ENCODE measurements at regions not wholly inside any gene's neighbourhood (a gene's known extent, or its start where the extent isn't known, plus 50 kb on each side); places are given as distances from the start of the nearest gene placed in this dataset.
"Not testable (repeated sequence)": the region's sequence is repeated elsewhere in the genome, so short reads cannot be mapped to it uniquely, and the experiment has no call there.

DNA sequence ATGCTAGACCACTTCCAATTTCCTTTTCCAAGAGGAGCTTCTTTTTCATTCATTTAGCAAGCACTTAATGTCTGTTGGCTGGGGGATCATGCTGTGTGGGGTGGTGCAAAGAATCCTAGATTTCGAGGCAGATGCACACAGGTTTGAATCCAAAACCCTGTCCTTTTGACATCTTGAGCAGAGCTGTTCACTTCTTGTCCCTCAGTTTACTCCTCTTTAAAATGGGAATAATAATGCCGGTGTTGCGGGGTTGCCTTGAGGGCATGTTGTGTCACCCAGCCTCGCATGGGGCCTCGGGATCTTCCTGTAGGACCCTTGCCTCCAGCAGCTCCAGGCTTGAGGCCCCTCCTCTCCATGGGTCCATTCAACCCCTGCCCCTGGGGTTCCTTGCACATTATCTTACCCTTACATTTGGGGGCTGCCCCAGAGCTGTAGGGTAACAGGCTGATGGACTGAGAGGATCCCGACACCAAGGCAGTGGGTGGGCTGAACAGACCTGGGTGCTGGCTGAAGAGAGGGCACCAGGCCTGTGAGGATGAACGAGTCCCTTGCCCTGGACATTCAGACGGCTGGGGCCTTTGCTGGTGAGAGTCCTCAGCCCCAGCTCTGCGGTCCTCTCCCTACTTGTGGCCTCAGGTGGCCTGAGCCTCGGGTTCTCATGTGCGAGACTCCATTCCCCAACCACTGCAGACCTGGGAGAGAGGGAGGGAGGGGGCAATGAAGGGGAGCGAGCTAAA lies 145.8 kb downstream of the BARX1 start:
- no peak for DNase-seq

DNA sequence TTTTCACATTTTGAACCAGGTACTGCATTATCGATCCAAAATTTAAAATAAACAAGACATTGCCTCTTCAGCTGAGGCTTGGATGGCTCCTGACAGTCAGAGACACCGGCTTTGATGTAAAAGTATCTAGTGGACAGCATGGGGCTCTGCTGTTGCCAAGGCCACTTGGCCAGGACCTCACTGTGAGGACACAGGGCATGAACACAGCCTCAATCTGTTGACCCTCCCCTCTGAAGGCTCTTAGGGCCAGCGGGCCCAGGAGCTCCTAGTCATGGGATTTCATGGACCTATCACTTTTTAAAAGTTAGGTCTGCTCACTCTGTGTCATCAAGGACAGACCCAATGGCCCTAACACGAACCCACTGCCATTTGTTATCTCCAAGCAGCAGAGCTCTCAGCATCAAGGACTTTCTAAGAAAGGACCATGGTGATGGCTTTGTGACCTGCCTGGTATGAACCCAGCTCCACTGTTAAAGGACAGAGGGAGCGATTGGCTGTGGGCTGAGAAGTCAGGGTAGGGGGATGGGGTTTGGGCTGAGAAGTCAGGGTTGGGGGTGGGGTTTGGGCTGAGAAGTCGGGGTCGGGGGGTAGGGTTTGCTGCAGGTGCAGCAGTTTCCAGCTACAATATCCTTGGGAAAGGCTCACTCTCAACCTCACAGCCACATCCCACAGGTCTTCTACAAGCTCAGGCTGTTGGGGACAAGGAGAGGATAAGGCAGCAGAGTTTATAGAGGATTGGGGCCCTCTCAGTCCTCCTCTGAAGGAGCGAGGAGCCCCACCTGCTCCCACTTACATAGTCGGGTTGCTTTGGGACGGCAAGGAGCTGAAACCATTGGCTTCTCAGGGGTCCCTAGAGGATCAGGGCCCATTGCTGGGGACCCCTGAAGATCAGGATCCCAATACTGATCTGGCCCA lies 146.8 kb downstream of the BARX1 start:
- DNase-seq = no peak

DNA sequence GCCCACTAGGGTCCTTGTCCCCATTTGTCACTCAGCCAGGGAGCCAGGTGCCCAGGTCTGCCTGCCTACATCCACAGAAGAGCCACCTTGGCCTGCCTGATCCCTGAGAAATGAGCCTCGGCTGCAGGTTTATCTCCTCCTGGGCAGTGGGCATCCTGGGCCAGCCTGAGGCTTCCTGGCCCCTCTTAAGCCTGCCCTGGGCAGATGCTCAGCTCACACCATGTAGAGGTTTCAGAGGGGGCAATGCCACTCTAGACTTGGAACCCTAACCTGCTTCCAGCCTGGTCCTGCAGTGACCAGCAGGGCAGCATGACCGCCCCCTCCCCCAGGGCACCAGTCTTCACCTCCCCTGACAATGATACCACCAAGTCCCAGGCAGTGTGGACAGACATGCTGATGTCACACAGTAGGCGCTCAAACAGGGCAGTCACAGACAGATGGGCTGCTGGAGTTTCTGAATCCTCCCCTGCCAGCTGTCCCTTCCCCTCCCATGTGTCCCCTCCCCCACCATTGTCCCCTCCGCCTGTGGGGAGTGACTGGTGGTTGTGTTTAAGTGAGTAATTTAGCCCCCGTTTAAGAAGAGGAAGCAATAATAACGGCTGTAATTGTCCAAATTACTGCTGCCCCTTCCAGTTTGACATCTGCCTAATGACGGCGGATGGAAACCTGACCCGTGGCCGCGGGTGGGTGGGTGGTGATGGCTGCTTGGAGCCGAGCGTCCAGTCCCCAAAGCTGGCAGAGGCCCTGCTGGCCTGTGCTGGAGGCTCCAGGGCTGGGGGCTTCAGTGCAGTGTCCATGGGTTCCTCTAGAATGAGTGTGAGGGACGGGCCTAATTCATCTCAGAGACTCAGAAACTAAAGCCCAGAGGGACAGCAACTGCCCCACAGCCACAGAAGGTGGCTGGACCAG lies 147.7 kb downstream of the BARX1 start:
- no peak for DNase-seq

DNA sequence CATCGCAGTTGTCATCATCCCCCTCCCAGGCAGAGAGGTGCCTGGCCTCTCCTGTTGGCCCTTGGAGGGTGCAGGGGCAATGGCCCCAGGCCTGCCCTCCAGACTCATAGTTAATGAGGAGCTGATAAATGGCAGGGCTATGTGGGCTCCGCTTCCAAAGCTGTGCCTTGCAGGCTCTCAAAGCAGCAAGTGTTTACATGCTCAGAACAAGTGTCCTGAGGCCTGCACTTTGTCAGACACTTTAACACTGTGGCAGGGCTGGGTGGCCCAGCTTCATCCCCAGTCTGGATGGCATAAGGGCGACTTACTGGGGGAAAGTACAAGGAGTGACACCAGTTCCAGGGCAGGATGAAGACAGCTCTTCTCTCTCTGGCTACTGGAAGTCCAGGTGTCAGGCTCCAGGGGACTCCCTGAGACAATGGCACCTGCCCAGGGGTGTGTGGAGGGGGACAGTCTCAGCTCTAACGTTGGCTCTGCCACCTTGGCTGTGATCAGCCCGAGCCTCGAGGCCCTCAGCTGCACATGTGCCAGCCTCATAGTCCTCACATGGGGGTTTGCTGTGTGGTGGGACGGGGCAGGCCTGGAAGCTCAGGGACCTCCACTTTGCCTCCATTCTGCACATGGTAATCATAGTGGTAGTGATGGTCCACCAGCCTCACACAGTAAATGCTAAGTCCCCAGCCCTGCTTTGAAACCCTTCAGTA lies 153.4 kb downstream of the BARX1 start:
- DNase-seq = no peak

DNA sequence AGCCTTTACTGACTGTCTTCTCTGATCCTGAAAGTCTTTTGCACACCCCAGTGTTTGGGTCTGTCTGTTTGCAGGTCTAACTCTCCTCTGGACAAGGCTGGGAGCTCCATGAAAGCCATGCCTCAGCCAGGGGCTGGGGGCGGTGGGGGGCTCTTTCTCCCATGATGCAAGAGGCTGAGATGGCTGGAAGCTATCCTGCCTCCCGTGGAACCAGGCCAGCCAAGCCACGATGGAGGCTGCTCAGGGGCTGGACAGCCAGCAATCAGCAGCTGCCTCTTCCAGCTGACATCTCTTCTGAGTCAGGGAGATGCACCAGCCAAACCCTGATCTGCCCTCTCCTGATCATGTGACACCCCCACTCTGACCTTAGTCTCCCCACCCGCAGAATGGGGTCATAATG lies 154.0 kb downstream of the BARX1 start:
- DNase-seq = no peak

DNA sequence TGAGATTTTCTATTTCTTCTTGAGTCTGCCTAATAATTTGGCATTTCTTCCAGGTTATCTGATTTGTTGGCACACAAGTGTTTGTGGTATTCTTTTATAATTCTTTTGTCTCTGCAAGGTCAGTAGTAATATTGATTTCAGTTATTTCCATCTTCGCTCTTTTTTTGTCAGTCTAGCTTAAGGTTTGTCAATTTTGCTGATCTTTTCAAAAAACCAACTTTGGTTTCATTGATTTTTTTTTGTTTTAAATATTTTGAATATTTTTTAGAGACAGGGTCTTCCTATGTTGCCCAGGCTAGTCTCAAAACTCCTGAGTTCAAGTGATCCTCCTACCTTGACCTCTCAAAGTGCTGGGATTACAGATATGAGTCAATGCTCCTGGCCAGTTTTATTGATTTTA lies 162.8 kb downstream of the BARX1 start:
- no peak for DNase-seq

DNA sequence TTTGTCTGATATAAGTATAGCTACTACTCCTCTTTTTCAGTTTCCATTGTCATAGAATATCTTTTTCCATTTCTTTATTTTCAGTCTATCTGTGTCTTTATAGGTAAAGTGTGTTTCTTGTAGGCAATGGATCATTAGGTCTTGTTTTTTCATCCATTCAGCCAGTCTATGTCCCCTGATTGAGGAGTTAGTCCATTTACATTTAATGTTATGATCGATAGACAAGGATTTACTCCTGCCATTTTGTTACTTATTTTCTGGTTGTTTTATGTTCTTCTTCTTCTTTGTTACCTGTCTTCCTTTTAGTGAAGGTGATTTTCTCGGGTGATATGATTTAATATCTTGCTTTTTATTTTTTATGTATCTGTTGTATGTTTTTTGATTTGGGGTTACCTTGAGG lies 169.0 kb downstream of the BARX1 start:
- no peak for DNase-seq

DNA sequence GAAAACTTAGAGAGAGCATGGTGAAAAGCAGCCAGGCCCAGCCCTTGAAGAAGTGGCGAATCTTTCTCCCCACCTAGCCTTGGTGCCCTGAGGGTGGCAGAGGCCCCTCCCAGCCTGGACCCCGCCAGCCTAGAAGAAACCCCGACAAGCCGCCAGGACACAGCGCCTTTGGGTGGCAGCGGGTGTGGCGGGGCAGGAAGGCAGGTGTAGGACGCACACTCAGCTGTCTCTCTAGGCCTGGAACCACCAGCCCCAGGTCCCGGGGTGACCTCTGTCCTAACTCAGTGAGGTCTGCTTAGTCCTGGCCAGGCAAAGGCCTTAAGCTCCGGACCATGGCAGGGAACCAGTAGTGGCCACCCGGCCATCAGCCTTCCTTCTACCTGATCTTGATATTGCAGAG lies 178.3 kb downstream of the BARX1 start:
- DNase-seq = no peak

DNA sequence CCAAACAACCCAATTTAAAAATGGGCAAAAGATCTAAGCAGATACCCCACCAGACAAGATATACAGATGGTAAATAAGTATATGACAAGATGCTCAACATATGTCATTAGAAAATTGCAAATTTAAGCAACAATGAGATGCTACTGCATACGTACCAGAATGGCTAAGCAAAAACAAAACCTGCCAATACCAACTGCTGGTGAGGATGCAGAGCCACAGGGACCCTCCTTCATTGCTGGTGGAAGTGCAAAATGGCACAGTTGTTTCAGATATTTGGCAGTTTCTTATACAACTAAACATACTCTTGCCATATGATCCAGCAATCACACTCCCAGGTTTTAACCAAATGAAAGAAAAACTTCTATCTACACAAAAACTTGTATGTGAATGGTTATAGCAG lies 178.9 kb downstream of the BARX1 start:
- DNase-seq = no peak

DNA sequence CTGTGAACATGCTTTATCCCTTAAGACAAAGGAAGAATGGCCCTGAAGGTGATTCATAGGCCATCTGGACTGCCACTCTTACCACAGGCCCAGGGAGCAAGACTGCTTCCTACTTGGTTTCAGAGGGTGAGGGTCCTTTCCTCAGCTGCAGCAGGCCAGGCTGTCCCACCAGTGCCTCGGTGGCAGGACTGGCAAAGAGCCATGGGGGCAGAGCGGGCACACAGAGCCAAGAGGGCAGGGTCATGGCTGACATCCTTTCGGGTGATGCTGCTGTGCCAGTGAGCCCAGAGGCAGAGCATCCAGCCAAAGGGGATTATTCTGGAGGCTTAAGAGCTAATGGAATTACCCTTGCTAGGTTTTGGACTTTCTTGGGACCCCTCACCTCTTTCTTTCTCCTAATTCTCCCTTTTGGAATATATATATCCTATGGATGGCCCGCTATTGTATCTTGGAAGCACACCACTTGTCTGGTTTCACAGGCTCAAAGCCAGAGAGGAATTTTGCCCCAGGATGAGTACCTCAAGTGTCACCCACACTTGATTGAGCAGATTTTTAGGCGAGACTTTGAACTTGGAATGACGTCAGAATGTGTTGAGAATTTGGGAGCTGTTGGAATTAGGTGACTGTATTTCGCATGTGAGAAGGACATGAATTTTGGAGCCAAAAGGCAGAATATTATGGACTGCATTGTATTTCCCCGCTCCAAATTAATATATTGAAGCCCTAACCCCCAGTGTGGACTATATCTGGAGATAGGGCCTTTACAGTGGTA lies 180.6 kb downstream of the BARX1 start:
- no peak for DNase-seq

DNA sequence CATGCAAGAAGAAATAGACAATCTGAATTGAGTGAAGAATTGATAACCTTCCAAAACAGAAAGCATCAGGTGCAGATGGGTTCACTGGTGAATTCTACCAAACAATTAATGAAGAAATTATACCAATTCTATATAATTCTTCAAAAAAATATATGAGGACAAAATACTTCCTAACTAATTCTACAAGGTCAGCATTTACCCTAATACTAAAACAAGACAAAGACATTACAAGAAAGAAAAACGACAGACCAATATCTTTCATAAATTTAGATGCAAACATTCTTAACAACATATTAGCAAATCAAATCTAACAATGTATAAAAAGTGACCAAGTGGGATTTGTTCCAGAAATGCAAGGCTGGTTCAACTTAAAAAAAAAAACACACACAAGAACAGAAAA lies 183.9 kb downstream of the BARX1 start:
- DNase-seq = no peak

DNA sequence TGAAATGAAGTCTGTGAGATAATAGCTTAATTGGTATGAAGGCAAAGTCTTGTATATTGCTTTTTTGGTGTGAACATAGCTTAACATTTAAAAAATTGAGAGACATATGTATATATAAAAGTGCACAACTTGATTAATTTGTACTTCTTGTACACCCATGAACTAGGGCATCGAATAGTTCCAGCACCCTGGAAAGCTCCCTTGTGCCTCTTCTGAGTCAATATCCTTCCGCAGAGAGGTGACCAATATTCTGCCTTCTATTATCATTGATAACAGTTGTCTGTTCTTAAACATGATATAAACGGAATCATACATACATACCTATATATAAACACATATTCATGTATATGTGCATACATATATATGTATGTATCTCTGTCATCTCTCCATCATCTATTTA lies 185.4 kb downstream of the PHF2 start:
- no peak for DNase-seq

DNA sequence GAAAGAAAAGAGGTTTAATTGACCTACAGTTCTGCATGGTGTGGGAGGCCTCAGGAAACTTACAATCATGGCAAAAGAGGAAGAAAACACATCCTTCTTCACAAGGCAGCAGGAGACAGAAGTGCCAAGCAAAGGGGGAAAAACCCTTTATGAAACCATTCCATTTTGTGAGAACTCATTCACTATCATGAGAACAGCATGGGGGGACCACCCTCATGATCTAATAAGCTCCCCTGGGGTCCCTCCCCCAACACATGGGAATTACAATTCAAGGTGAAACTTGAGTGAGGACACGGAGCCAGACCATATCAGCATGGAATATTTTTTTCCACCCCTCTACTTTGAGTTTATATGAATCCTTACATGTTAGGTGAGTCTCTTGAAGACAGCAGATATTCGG lies 173.7 kb downstream of the PHF2 start:
- DNase-seq = no peak

DNA sequence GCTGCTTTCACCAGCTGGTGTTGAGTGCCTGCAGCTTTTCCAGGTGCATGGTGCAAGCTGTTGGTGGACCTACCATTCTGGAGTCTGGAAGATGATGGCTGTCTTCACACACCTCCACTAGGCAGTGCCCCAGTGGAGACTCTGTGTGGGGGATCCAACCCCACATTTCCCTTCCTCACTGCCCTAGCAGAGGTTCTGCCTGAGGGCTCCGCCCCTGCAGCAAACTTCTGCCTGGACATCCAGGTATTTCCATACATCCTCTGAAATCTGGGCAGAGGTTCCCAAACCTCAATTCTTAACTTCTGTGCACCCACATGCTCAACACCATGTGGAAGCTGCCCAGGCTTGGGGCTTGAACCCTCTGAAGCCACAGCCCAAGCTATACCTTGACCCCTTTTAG lies 172.4 kb downstream of the PHF2 start:
- DNase-seq = not testable (repeated sequence)

DNA sequence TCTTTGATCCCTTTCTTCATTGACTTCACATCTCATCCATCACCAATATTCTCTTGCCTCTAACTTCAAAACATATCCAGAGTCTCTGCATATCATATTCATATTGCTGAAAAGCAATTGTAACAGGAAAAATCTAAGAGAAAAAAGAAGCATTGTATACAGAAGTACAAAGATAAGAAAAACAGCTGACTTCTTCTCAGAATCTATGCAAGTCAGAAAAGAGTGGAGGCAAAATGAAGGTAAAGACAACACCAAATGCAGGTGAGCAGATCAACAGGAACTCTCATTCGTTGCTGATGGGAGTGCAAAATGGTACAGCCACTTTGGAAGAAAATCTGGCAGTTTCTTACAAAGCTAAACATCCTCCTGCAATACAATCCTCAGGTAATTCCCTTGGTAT lies 155.6 kb downstream of the PHF2 start:
- DNase-seq = no peak

DNA sequence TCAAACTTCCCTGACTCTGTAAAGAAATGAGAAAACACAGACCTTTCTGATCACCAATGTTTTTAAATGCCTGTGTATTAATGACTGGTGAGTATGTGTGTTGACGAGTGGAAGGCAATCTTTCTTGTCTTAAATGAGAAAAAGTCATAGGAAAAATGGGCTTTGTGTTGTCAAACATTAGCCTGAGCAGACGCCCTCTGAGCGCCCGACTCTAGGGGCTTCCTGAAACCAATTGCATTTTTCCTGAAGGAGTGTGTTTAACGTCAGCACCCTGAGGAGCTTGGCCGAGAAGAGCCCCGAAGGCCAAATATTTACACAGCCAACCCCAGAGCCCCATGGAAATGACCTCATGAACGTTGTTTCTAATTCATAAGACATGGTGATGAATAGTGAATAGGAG lies 154.3 kb downstream of the PHF2 start:
- DNase-seq = no peak

DNA sequence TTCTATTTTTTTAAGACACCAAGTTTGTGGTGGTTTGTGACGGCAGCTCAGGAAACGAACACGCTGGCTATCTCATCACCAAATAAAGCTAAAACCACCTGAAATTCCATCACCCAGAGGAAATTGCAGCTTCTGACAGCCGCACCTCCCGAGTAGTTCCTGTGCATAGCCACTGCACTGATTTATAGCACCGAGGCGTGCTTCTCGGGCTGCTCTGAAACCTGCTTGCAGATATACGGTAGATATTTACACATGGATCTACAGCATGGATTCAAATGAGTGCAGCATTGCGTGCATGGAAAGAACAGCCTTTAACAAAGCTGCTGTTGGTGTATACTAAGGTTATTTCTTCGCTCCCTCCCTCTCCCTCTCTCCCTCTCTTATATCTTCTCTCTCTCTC lies 153.8 kb downstream of the PHF2 start:
- no peak for DNase-seq
